ENCODE measurements at regions not wholly inside any gene's neighbourhood (a gene's known extent, or its start where the extent isn't known, plus 50 kb on each side); places are given as distances from the start of the nearest gene placed in this dataset.

GRCh38 chr12:114608509-114608908, 75.5 kb downstream of the TBX3 start:
- TF ChIP-seq, protein P1, sequence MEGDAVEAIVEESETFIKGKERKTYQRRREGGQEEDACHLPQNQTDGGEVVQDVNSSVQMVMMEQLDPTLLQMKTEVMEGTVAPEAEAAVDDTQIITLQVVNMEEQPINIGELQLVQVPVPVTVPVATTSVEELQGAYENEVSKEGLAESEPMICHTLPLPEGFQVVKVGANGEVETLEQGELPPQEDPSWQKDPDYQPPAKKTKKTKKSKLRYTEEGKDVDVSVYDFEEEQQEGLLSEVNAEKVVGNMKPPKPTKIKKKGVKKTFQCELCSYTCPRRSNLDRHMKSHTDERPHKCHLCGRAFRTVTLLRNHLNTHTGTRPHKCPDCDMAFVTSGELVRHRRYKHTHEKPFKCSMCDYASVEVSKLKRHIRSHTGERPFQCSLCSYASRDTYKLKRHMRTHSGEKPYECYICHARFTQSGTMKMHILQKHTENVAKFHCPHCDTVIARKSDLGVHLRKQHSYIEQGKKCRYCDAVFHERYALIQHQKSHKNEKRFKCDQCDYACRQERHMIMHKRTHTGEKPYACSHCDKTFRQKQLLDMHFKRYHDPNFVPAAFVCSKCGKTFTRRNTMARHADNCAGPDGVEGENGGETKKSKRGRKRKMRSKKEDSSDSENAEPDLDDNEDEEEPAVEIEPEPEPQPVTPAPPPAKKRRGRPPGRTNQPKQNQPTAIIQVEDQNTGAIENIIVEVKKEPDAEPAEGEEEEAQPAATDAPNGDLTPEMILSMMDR (IDR thresholded peaks at IDR 0.05) = no peak
- no peak for TF ChIP-seq POLR2A (IDR thresholded peaks at IDR 0.05)
